ENCODE measurements at regions not wholly inside any gene's neighbourhood (a gene's known extent, or its start where the extent isn't known, plus 50 kb on each side); places are given as distances from the start of the nearest gene placed in this dataset.

DNA sequence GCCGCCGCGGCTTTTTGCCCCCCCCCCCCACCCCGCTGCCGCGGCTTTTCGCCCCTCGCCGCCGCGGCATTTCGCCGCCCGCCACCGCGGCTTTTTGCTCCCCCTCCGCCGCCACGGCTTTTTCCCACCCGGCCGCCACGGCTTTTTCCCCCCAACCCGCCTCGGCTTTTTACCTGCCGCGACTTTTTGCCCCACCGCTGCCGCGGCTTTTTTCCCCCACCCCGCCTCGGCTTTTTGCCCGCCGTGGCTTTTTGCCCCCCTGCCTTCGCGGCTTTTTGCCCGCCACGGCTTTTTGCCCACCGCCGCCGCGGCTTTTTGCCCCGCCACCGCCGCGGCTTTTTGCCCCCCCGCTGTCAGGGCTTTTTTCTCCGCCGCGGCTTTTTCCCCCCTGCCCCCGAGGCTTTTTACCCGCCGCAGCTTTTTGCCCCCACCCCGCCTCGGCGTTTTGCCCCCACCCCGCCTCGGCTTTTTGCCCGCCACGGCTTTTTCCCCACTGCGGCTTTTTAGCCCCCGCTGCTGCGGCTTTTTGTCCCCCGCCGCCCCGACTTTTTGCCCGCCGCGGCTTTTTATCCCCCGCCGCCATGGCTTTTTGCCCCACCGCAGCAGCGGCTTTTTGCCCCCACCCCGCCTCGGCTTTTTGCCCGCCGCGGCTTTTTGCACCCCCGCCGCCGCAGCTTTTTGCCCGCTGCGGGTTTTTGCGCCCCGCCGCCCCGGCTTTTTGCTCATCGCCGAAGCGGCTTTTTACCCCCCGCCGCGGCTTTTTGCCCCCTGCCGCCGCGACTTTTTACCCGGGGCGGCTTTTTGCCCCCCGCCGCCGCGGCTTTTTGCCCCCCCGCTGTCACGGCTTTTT lies 527.8 kb upstream of the WSB1 start:
- Histone ChIP-seq H3K36me3 (ENCODE audit: insufficient read depth, low read length, poor library complexity, severe bottlenecking) (no peaks in the 10 kb centered on the region), H3K4me3 (ENCODE audit: low read depth, low read length, poor library complexity, severe bottlenecking) (no peak overlapping the region), H3K9me3 (ENCODE audit: low read depth, low read length, poor library complexity, severe bottlenecking) (peaks cover 2% of the 10 kb centered on the region), H3K4me1 (ENCODE audit: insufficient read depth, low read length, poor library complexity, severe bottlenecking) (no peaks in the 10 kb centered on the region), H3K27ac (ENCODE audit: low read depth, low read length, poor library complexity, severe bottlenecking) (no peak overlapping the region), H3K27me3 (replicated peaks; ENCODE audit: insufficient read depth, low read depth, low read length, poor library complexity) (no peaks in the 10 kb centered on the region)
- TF ChIP-seq CTCF (conservative IDR thresholded peaks at IDR 0.05; ENCODE audit: low read depth, low read length) (no peak), EZH2 (IDR thresholded peaks at IDR 0.05; ENCODE audit: borderline replicate concordance, low read depth, low read length, poor library complexity, severe bottlenecking) (no peak)
- CTCF ChIA-PET = no interaction called here
- POLR2A ChIA-PET (ENCODE audit: low non-redundant PET) = no interaction called here
- intact Hi-C loops (cut with micrococcal nuclease; ENCODE audit: unreplicated experiment) = no loop called here
- BruUV-seq (replicated peaks) = no TSS peak
- DNase-seq (ENCODE audit: low spot score) = no peak

GRCh38 chr17:26766743-26767142 lies 527.2 kb upstream of the WSB1 start:
- intact Hi-C loops (cut with micrococcal nuclease; ENCODE audit: unreplicated experiment) = no loop called here
- Histone ChIP-seq H3K4me1 (ENCODE audit: insufficient read depth, low read length, poor library complexity, severe bottlenecking) (no peaks in the 10 kb centered on the region), H3K27ac (ENCODE audit: low read depth, low read length, poor library complexity, severe bottlenecking) (no peak overlapping the region), H3K27me3 (replicated peaks; ENCODE audit: insufficient read depth, low read depth, low read length, poor library complexity) (no peaks in the 10 kb centered on the region), H3K9me3 (ENCODE audit: low read depth, low read length, poor library complexity, severe bottlenecking) (peaks cover 2% of the 10 kb centered on the region), H3K4me3 (ENCODE audit: low read depth, low read length, poor library complexity, severe bottlenecking) (no peak overlapping the region), H3K36me3 (ENCODE audit: insufficient read depth, low read length, poor library complexity, severe bottlenecking) (no peaks in the 10 kb centered on the region)
- DNase-seq (ENCODE audit: low spot score) = no peak
- BruUV-seq (replicated peaks) = no TSS peak
- TF ChIP-seq EZH2 (IDR thresholded peaks at IDR 0.05; ENCODE audit: borderline replicate concordance, low read depth, low read length, poor library complexity, severe bottlenecking) = no peak
- no peak for TF ChIP-seq CTCF (conservative IDR thresholded peaks at IDR 0.05; ENCODE audit: low read depth, low read length)
- ChIA-PET CTCF (no interaction called here), POLR2A (ENCODE audit: low non-redundant PET) (no interaction called here)

DNA sequence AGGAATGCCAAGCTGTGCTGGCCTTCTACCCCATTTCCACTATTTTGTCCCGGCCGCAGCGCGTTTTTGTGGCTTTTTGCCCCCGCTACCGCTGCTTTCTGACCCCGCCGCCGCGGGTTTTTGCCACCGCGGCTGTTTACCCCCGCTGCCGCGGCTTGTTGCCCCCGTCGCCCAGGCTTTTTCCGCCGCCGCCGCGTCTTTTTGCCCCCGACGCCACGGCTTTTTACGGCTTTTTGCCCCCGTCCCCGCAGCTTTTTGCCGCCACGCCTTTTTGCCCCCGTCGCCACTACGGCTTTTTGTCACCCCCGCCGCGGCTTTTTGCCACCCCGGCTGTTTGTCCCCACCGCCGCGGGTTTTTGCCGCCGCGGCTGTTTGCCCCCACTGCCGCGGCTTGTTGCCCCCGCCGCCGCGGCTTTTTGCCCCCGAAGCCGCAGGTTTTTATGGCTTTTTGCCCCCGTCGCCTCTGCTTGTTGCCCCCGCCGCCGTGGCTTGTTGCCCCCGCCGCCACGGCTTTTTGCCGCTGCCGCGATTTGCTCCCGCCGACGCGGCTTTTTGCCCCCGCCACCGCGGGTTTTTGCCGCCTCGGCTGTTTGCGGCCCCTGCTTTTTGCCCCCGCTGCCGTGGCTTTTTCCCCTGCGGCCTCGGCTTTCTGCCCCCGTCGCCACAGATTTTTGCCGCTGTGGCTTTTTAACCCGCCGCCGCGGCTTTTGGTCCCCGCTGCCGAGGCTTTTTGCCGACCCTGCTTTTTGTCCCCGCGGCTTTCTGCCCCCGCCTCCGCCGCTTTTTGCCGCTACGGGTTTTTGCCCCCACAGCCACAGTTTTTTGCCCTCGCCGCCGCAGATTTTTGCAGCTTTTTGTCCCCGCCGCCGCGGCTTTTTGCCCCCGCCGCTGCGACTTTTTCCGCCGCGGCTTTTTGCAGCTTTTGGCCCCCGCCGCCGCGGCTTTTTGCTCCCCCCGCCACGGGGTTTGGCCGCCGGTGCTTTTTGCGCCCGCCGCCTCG lies 520.4 kb upstream of the WSB1 start:
- BruUV-seq (replicated peaks) = no TSS peak
- H3K9me3 ChIP-seq (ENCODE audit: low read depth, low read length, poor library complexity, severe bottlenecking) = peaks cover 16% of the 10 kb centered on the region
- H3K36me3 ChIP-seq (ENCODE audit: insufficient read depth, low read length, poor library complexity, severe bottlenecking) = no peaks in the 10 kb centered on the region
- CTCF ChIA-PET = no interaction called here
- DNase-seq (ENCODE audit: low spot score) = no peak
- H3K4me3 ChIP-seq (ENCODE audit: low read depth, low read length, poor library complexity, severe bottlenecking) = no peak overlapping the region
- TF ChIP-seq CTCF (conservative IDR thresholded peaks at IDR 0.05; ENCODE audit: low read depth, low read length) (no peak), EZH2 (IDR thresholded peaks at IDR 0.05; ENCODE audit: borderline replicate concordance, low read depth, low read length, poor library complexity, severe bottlenecking) (no peak)
- no peaks in the 10 kb centered on the region for H3K4me1 ChIP-seq (ENCODE audit: insufficient read depth, low read length, poor library complexity, severe bottlenecking)
- POLR2A ChIA-PET (ENCODE audit: low non-redundant PET) = no interaction called here
- no peak overlapping the region for H3K27ac ChIP-seq (ENCODE audit: low read depth, low read length, poor library complexity, severe bottlenecking)
- H3K27me3 ChIP-seq (replicated peaks; ENCODE audit: insufficient read depth, low read depth, low read length, poor library complexity) = no peaks in the 10 kb centered on the region
- intact Hi-C loops (cut with micrococcal nuclease; ENCODE audit: unreplicated experiment) = no loop called here
